NK-92 treated with Interleukin-12 subunit alpha and Interleukin-12 subunit beta, amount 100 ng/mL, for 24 hours (cell line): ENCODE measurements at regions not wholly inside any gene's neighbourhood (a gene's known extent, or its start where the extent isn't known, plus 50 kb on each side); places are given as distances from the start of the nearest gene placed in this dataset.
"Not testable (repeated sequence)": the region's sequence is repeated elsewhere in the genome, so short reads cannot be mapped to it uniquely, and the experiment has no call there.

Experiments used
- DNase-seq: peaks from one replicate; lab custom pipeline; 2025; lab: John Stamatoyannopoulos, UW

DNA sequence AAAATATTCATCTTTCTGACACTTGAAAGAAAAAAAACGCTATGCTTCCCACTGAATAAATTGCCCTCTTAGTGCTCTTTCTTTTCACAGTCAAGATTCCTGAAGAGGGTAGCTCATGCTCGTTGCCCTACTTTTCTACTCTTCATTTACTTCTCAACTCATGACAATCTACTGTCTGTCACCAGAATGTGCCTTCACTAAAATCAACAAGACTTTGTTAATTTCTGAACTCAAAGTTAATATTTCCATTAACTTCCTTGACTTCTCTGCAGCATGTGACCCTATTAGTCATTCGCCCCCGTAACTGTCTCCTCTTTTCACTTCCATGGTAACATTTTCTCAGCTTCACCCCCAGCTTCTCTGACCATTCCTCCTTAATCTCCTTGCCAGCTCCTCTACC lies 98.9 kb upstream of the MAPRE2 start:
- no peak for DNase-seq

DNA sequence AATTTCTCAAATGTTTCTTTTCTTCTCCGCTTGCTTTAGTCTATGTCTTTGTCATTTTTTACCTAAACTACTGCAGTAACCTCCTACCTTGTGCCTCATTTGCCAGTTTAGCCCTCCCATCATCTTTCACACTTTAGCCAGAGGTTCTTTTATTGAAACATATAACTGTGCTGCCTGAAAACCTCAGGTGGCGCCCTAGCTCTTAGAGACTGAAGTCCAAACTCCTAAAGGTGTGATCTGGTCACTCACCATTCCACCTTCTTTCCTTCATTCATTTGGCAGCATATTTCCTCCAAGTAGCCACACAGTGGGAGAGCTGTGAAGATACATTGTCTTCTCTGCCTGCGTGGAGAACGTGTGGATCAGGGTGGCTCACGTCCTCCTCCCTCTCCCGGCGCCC lies 98.2 kb upstream of the MAPRE2 start:
- DNase-seq, result no peak

DNA sequence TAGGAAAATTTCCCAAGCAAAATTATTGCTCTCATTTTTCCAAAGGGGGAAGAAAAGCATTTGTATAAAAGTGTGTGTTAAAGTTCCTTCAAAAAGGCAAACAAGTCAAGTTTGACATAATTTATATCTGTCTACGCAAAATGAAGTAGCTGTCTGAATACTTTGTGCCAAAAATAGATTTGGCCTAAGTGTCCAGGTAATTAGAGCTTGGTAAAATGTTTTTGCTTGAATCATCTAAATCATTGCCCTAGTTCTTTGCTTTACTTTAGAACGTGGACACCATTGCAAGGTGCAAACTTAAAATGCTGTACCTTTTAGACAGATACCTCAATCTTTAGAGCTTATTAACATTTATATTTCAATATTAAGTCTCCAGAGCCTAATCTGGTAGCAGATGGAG lies 97.6 kb upstream of the MAPRE2 start:
- no peak for DNase-seq

DNA sequence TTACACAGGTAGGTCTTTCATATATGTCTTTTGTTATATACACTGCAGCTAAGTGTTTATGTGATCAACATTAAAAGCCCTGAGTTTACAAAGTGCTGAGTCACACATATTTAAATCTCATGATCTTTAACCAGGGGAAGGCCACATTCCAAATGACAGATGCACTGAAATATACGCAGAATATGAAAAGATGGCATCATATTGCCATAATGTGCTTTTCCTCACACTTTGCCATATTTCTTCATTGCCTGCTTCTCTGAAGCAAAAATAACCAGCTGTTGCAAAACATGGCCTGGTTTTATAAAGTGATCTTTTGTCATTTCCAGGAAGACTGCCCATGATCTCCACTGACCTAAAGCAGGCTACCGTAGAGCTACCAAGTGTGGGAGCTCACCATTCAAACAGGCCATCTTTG lies 93.5 kb upstream of the MAPRE2 start:
- no peak for DNase-seq

DNA sequence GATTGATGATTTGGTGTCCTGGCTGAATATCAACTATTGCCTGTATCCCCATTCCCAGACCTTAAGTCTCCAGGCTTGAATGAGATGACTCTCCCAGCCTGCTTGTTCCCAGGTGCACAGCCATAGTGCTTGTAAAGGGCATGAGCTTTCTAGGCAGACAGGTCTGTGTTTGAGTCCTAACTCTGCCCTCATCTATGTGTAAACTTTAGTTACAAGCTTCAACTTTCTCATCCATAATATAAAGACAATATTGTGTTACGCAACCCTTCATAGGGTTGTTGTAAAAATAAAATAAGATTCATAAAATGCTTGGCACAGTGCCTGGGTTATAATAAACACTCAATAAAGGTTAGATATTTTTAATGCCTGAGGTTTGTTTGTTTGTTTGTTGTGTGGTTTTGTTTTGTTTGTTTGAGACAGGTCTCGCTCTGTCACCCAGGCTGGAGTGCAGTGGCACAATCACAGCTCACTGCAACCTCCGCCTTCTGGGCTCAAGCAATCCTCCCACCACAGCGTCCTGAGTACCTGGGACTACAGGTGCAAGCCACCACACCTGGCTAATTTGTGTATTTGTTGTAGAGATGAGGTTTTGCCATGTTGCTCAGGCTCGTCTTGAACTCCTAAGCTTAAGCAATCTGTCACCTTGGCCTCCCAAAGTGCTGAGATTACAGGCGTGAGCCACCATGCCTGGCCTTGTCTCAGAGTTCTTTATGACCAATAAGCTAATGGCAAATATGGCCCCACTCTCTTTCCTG lies 89.4 kb upstream of the MAPRE2 start:
- no peak for DNase-seq

DNA sequence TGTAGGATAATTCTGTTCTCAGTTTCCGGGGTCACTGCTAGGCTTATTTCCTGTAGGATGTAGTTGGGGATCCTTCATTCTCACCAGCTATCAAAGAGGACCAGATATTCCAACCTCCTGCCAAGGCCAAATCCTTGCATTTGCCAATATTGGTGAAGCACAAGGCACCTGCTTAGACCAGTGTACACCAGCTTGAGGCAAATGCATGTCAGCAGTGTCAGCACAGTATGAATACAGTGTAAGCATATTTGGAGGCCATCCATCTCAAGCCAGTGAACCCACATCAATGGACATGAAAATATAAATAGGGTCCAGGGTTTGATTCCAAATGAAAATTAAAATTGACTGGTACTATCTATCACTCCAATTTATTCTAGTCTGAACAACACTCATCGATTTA lies 88.0 kb upstream of the MAPRE2 start:
- no peak for DNase-seq

DNA sequence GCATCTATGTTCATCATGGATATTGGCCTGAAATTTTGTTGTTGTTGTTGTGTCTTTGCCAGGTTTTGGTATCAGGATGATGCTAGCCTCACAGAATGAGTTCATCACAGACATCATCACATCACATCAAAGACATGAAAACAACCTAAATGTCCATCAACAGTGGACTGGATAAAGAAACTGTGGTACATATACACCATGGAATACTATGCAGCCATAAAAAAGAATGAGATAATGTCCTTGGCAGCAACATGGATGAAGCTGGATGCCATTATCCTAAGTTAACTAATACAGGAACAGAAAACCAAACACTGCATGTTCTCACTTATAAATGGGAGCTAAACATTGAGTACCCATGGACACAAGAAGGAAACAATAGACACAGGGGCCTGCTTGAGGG lies 85.7 kb upstream of the MAPRE2 start:
- not testable (repeated sequence) for DNase-seq

DNA sequence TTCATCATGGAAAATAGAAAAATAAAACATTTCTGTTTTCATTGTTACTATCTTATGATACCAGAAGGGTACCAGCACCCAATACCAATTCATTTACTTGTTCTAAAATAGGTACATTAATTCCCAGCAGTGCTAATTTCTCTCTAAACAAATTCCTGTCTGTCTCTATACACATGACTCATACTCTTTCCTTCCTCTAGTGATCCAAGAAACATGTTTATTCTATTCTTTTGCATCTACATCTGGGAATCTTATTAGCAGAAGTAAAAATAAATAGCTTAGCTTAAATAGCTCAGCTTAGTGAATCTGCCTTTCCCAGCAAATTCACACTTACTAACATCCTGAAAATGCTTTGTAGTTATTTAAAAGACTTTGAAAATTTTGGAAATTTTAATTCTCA lies 84.5 kb upstream of the MAPRE2 start:
- DNase-seq, result no peak

DNA sequence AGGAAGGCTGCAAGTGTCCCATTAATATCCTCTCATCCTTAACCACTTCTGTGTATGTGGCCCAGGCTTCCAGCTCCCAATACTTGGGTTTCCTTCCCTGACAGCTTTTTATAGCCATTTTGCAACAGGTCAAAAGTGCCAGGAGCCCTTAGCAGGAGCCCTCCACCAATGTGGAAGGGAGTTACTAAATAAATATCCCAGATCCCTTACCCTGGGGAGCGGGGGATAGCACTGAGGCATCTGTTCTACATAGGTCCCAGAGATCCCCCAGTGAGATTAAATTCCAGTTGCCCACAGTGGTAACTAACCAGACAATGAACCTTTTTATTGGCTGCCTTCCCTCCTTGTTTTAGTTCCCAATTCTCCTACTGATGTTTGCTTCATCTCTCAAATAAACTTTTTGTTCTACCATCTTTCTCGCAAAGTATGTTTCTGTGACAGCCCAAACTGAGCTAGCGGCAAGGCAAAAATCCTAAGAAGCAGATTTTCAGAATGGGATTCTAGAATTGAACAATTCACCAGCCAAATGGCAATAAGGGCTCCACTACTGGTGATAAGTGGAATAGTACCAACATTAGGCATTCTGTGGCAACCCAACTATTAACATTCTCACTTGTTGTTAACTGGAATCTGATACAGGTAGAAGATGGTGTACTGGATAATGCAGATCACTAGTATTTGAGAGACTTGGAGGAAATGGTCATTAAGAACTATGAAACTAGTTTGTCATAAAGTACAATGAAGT lies 83.9 kb upstream of the MAPRE2 start:
- no peak for DNase-seq

DNA sequence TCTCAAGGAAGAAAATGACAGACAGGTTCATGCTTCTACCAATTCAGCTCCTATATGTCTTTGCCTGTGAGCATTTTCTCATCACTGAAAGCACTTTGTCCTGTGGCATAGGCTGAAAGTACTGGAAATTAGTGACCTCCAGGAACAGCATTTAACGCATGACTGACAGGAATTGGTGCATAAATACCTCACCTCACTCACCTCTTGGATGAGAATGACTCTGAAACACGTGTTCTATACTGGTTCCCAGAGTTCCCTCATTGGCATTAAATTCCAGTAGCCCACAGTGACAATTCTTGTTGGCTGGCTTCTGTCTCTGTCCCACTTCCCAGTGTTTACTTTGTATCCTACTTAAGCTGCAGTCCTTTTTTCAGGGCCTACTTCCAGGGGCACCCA lies 83.4 kb upstream of the MAPRE2 start:
- DNase-seq, result no peak

DNA sequence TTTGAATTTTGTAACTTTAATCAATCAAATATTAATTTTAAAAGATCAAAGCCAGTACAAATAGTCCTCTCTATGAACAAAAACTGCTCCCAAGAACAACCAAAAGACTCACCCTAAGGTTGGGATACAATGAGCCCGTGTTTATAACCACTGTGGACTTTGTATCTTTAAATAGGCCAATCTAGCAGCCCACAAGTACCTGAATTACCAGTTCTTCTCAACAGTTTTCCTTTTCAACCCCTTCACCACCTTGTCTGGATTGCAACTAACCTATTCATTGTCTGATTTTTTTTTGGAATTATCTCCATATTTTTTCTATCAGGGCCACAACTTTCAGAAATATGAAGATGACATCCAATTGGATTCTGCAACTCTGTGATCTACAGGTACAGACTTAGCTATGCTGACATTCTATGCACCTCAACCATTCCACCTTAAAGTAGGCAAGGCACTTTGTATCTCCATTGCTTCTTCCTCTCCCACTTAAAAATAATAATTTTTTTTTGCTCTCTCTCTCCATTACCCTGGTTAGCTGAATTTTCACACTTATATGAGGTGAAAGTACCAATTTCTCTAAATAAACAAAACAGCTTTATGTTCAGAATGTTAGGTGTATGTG lies 81.9 kb upstream of the MAPRE2 start:
- no peak for DNase-seq

DNA sequence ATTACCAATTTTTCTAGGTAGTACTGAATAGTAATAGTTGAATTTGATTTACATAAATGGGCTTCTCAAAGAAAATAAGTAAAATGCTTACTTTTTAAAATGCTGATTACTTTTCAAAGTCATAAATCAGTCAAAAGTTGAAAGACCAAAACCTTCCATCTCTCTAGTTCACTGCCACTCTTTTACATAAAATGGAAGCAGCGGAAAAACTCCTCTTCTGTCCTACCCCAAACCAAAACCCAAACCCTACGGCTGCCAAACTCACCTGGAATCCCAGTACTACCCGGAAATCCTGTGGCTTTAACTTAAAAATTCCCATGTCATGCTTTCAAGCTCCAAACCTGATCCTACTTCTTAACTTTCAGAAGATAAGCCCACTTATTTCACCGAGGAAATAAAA lies 81.2 kb upstream of the MAPRE2 start:
- DNase-seq, result no peak

DNA sequence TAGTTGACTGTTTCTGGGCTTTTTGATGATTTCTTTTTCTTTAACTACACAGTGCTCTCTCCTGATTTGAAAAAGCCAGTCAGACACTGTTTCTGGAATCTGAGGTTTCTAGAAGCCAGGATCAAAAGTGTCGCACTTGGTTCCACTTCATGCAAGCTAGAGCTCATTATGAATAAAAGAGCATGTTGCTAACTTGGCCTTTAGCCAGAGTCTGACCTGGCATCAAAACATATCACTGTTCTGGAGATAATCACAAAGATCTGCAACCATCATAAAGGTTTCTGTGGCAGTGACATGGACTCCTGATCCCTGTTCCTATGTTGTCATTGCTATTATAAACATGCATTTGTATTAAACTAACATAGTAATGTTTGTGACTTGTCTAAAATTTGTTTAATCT lies 76.1 kb upstream of the MAPRE2 start:
- no peak for DNase-seq

DNA sequence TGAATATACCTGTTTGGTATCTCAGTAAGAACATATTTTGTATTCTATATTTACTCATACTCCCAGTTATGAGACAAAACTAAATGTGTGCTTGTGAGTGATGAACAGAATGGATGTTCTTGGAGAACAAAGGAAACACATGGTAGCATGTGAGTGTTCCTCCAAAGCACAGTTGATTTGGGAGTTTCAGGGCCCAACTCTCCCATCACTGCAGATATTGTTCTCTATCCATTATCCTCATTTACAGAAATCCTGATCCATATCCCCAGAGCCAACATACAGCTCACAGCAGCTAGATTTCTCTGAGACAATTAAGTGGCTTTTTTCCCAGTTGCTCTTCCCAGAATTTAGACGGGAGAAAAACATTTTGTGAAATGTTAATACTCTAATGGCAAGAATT lies 75.6 kb upstream of the MAPRE2 start:
- DNase-seq, result no peak

DNA sequence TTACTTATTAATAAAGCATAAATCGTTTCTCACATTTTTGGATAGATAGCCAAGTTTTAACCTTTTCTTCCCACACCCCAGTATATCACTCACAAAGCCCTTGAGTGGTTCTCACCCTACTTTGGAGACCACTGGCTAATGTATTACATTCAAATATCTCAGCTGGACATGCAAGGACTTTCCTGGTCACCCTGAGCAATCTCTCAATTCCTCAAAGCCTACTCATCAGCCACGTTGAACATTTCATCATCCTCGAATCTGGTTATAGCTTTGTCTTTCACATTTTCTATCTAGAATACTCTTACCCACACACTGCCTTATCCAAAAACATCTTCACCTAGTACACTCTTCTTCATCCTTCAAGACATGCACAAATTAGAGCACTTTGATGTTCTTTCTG lies 71.1 kb upstream of the MAPRE2 start:
- no peak for DNase-seq

DNA sequence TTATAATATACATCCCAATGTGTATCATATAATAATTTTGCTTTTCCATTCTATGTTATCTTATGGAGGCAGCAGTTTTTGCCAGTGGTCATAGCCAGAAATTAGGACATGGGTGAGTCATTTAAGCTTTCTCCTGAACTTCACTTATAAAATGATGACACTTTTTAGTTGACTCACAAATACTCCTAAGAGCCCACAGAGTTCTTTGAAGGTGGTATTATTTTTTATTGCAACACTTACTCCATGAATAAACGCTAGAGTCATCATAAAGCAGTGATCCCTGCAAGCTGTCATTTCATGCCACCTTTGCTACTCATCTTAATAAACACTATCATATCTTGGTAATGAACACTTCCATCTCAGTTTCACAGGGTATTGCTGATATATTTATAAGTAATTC lies 69.9 kb upstream of the MAPRE2 start:
- no peak for DNase-seq

DNA sequence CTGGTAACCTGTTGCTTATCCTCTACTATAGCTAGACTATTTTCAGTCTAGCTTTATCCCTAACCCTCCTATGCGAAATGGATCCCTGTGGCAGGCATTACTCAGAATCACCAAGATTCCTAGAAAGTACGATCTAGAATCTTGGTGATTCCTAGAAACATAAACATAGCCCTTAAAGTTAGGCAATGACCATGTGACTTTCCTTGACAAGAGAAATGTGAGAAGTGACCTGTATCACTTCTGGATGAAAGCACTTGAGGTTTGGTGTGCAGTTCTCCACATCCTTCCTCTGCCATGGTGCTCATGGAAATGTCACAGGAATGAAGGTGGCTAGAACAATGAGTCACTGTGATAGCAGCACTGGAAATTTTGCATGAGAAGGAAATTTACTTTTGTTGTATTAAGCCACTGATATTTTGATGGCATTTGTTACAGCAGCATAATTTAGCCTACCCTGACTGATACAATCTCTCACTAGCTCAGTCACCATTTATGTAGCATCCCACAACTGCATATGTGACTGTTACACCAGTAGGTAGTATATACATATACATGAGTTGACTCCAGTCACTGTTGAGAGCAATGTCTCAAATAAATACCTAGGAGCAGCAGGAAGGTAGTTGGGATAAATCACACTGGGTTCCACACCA lies 68.3 kb upstream of the MAPRE2 start:
- no peak for DNase-seq

DNA sequence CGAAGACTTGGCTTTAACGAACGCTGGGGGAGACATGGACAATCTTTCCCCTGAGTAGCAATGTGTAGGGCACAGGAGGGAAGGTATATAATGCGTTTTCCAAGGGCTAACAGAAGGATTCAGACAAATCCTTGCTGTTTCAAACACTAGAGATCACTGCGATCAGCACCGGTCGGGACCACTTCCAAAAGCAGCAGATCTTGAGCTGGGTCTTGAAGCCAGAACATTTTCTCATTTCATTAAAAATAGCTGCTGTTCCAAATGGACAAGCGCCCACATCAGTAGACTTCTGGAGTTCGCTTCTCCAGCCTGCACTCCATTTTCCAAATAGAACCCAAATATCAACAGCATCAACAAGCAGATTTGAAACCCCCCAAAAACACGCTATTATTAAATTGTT lies 65.1 kb upstream of the MAPRE2 start:
- DNase-seq, result no peak

DNA sequence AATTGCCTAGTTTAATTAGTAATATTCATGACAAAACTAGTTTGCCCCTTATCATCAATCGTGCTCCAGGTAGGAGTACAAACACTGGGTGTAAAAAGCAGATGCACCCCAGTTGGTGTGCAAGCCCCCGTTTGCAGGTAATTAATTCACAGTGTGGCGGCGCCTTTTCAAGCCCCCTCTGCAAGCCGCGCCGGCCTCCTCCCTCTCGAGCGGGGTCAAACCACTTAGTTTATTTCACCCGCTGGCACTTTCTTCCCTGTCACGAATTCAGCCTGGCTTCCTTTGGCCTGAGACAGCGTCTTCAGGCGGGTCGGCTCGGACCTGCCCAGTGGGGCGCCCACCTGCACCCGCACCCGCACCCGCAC lies 64.7 kb upstream of the MAPRE2 start:
- DNase-seq, result no peak

DNA sequence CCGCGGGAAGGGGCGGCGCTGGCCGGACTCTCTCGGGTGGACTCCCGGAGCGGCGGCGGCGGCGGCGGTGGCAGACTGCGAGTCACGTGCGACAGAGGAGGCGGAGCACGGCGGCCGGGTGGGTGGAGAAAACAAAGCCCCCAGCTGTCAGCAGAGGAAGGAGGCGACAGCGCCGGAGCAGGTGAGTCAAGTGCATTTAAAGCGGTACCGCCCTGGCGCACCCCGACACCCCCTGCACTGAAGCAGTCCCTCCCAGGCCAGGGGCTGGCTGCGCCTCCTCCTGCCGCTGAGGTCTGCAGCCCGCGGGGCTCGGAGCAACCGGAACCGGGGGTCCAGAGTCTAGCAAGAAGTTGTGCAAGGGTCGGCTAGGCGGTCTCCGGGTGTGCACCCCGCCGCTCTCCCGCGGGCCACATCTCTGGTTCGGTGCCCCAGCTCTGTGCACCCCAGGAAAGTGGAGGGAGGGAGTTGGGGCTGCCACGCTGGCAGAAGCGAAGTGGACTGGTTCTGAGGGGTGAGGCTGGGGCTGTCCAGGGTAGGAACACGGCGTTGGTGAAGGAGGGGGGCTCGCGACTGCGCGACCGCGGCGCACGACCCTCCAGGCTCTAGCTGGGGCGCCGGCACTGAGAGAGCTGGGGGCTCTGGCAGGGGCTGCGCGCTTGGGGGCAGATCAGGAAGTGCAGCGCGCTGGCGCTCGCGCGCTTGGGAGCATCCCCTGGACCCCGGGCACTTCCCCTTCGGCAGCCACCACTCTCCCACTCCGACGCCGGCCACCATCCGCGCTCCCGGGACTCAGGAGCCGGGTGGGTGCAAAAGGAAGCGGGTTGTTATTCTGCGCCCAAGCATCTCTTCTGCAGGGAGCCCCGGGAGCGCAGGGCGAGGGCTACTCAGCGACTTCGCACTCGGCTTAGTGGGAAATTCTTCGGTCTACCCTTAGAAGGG lies 64.0 kb upstream of the MAPRE2 start:
- DNase-seq, result no peak

DNA sequence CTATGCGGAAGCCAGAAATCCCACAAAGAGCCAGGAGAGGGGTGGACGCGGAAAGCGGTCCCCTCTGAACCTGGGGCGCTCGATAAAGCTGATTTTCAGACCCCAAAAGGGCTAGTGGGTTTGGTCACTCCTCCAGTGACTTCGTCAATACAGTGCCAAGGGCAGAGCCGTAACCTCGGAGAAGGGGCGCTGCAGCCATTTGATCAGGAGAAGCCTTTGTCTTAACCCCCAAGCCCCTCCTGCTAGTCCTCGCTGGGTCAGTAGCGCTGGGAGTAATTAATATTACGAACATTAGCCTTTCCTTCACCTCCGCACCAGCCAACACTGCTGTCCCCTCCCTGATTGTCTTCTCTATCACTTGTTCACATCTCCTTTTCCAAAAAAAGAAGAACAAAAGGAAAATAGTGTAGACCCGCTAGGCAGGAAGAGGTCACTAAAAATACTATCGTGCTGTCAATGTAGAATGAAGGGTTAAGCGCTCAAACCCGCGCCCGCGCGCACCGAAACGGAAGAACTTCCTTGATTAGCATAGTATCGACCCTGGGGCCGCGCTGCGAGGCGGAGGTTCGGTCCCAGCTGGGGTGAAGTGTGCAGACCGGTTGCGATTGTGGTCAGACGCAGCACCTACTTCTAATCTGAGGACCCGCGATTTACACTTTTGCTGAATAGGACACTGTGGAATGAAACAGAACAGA lies 63.2 kb upstream of the MAPRE2 start:
- no peak for DNase-seq
